GM18517 (cell line): ENCODE measurements at regions not wholly inside any gene's neighbourhood (a gene's known extent, or its start where the extent isn't known, plus 50 kb on each side); places are given as distances from the start of the nearest gene placed in this dataset.

ENCODE experiments used
- ATAC-seq: cut with Tn5 transposase; IDR thresholded peaks from one replicate; pipeline ENCODE4 v1.9.1; 2021; ENCODE audit warnings: mild to moderate bottlenecking, moderate library complexity; ENCODE audit not compliant: unreplicated experiment

DNA sequence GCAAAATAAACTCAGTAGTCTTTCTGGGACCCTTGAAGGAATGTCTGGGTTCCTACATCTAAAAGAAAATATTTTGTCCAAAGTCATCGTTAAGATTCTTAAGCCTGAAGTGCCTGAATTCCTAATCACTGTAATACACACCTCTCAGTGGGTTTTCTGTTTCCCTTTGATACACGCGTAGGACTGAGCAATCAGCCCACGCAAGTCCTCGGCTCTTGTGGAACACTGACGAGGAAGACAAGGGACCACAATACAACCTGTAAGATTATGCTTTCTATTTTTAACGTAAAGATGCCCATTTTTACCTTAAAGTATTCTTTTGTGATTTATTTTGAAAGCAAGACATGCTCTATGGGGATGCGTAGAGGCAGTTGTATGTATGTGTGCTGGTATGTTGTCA is 472.8 kb upstream of the CELF2 start:
- ATAC-seq = no peak

DNA sequence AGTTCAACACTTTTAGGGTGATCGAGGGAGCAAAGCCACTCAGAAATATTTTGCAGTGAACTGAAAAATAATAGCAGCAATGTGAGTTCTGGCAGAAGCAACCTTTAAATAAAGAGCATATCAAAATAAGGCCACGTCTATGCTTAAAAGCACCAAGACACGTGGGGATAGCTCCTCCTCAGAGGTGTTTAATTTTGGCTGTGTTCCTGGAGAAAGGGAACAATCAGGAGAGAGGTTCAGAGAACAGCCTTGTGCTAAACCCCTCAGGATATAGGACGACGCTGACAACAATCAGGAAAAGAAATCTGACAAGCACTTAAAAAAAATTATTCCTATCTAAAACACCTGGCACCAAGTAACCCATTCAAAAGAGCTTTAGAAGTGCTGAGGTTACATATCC is 471.9 kb upstream of the CELF2 start:
- no peak for ATAC-seq

DNA sequence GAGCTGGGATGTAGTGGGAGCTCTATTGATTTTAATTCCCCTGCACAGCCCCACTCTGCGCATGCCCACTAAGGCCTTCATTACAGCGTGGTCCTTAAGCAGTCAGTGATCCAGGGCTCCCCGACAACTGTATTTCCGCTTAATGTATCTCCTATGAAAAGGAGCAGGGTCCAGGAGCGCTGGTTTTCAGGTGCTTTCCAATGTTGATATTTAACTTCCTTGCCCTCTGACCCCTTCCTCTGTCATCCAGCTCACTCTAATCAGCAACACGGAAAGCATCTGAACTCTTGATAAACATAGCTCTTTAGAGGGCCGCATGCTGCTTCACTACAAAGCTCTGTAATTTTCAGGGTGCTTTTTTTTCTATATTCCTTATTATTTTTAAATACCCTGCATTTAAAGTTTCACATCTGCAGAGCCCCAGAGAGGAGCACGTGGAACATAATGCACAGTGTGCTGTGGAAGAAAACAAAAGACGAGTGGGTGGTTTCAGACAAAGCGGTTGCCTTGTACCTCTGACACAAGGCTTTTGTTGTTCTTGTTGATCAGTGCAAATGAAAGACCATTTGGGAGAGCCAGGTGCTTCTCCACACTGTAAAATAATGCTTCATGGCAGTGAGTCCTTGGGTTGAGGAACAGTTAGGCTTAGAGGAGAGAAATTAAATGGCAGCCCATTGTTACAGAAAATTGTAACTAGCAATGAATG is 465.9 kb upstream of the CELF2 start:
- ATAC-seq = no peak

DNA sequence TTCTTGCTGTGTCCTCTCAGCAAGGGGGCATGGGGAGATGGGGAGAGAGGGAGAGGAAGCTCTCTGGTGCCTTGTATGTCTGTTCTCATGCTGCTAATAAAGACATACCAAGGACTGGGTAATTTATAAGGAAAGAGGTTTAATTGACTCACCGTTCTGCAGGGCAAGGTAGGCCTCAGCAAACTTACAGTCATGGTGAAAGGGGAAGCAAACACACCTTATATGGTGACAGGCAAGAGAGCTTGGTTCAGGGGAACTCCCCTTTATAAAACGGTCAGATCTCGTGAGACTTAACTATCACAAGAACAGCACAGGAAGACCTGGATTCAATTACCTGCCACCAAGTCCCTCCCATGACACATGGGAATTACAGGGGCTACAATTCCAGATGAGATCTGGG is 464.7 kb upstream of the CELF2 start:
- no peak for ATAC-seq

DNA sequence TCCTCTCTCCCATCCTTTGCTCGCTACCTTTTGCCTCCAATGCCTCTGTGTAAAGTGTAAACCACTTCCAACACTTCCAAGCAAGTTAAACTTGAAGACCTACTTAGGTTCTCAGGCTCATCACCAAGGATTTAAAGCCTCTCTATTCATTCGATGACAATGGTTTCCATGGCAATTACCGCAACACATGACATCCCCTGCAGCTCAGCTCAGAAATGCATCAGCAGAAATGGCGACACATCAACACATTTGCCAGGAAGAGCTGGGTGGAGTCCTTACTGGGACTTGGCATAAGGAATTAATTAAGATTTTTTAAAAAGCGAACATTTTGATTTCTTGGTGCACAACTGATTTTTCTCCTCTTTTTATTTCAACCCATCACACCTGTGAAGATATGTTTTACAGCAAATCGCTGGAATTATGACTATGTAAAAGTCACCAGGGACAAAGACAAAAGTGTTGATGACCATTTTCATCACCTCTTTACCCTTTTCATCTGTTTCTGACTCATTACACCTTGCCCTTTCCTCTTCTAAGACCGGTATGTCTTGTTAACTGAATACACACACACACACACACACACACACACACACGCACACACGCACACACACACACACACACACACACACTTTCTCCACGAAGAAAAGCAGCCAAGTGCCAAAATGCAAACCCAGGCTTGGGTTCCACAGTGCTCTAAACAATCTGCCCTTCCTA is 453.4 kb upstream of the CELF2 start:
- ATAC-seq = no peak

DNA sequence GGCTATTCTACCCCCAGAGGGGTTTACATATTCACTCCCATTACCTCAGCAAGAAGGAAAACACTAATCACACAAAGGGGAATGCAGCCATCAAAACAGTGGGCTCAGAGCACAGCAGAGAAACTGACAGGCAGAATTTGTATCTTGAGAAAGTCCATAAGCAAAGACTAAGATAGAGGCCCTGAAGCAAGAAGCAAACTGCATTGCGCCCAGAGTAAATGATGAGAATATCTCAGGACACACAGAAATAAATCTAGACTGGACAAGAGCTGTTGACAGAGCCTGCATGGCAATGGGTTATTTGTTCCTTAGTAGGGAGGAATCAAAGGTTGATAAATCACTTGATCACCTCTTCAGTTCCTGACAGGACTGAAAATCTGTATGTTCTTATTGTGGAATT is 440.7 kb upstream of the CELF2 start:
- no peak for ATAC-seq

DNA sequence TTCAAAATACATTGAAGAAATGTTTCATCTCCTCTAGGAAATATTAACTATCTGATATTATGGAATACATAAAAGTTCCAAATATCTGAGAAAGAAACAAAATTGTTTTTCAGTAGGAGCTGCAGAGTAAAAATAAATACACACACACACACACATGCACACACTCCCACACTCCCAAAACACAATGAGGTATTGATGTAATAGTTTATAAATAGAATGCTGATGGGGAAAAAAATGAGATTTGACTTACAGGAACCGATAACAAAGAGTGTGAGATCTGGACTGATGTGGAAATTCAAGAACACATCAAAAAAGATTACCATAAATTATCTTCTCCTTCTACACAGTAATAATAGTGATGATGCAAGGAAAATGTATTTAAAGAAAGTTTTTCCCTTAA is 438.0 kb upstream of the CELF2 start:
- ATAC-seq = no peak

DNA sequence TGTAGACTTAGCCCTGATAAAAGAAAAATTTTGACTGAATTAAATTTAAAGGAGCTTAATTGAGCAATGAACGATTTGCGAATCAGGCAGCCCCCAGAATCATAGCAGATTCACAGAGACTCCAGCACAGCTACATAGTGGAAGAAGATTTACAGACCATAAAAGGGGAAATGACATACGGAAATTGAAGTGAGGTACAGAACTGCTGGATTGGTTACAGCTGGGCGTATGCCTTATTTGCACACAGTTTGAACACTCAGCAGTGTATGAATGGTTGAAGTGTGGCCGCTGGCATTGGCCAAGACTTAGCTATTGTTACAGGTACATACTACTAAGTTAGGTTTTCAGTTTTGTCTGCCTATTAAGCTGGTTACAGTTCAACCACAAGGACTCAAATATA is 433.5 kb upstream of the CELF2 start:
- ATAC-seq = no peak

DNA sequence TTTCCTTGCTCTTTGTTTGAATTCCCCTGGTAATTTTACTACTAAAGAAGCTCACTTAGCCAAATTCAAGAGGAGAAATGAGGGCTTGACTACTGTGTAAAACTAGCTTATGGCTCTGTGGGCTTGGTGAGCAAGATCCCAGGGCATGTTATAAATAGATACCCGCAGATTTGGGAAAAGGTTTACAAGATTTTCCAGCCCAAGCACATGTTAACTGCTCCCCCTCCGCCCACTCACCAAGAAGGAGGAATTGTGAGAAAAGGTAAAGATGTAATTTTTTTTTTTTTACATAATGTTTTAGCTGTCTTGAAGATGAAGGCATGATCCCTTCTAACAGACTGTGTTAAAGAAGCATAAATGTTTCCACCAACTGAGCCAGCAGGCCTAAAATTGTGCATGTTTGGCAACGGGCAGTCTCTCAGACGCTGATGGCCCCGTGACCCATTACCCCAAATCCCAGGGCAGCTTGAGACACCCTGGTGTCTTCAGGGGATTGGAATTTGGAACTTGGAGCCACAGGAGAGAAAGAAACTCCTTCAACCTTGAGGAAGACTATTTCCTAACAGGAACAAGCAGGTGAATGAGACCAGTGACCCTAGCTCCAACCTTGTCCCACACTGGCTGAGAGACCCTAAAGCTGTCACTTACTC is 429.8 kb upstream of the CELF2 start:
- ATAC-seq = no peak

DNA sequence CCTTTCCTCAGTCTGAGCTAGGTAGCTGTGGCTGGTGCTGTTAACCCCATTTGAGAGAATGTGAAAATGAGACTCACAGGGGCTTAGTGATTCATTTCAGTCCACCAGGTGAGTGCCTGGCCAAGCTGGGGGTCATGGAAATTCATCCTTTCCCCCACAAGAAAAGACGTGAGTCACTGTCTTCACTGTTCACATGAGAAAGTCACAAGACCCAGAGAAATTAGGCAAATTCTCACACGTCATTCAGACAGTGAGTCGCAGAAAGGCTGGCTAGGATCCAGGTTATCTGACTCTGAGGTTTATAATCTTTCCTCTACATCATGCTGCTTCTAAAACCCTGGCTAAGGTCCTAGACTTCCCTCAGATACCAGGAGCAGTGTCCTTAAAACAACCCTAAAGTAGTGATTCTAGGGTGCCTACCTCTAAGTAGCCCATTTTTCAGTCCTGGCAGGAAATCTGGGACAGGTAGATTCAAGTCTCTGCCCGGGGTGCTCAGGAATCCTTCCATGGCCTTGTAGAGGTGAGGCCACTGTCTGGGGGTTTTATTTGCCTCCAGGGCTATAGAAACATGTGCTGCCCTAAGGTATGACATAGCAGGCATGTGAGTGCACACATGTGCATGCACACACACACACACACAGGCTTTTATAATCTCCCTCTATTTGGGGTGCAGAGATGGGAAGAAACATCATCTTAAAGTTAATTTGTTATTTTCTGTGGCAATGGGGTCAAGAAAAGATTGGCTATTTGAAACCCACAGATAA is 427.9 kb upstream of the CELF2 start:
- ATAC-seq = peak; percentile 66

DNA sequence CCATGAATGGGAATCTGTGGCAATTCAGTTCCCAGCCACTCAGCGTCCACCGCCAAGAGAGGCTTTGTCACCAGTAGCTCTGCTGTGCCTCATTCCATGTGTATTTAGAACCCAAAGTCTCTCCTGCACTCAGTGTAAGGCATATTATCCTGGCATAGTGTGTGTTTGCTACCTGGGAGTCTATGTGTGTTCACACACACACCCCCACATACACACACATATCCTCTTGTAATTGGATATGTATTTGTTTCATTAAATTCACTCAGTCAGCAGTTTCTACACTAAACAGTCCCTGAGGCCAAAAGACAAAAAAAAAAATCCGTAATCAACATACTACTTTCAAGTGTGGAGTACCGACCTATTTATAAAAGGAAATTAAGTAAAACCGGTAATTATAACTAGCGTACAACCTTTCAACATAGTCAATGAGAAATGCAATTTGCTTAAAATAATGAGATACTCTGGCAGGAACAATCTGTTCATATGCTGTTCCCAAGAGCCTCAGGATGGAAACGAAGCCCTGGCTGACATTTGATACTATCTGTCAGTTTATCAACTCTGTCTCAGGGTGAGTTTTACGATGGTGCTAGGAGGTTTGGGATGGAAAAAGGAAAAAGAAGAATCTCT is 425.8 kb upstream of the CELF2 start:
- no peak for ATAC-seq

DNA sequence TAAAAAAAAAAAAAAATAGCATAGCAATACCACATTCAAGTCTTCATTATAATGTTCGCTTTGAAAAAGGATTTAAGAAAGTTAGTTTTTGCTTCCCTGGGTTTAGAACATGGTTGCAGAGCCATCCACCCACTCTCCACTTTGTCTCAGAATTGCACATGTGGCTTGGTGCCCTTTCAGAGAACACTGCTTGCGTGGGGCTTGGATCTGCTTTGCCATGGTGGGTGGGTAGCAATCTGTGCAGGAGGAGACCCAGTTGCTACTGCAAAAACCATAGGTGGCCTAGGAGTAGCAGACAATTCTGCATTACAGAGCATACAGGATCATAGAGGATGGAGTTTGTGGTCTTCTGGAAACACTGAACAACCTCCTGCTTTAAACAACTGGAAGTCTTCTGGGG is 421.4 kb upstream of the CELF2 start:
- ATAC-seq = no peak

DNA sequence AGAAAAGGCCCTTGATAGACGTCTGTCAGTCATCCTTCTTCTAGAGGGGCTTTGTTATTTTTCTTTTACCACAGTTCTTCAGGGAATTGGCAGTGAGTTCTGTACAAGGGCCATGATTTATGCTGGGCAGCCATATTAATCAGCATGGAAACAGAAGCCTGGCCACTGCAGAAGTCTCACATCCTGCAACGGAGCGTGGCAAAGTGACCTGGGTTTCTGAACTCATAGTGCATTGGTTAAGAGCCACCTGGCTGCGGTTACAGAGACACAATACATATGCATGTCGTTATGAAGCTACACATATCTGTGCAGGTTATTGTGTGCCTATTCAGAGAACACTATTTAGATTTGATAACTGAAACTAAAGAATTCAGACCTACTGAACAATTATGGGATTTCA is 419.4 kb upstream of the CELF2 start:
- peak; percentile 56 for ATAC-seq

DNA sequence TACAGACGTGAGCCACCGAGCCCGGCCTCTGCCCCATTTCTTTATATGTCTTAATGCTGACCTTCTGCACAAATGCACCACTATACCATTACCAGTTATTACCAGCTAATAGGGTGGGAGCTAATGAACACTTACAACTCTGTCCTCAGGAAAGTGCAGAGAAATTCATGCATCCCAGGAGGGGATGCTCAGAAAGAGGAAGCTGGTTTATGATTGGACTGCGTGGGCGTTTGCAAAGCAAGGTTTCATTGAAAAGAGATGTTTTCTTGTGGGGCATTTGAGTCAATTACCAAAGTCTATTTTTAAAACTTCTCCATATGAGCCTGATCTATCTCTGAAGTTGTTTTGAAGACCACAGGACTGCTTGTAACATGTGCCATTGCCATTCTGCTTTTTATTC is 417.7 kb upstream of the CELF2 start:
- ATAC-seq = no peak

DNA sequence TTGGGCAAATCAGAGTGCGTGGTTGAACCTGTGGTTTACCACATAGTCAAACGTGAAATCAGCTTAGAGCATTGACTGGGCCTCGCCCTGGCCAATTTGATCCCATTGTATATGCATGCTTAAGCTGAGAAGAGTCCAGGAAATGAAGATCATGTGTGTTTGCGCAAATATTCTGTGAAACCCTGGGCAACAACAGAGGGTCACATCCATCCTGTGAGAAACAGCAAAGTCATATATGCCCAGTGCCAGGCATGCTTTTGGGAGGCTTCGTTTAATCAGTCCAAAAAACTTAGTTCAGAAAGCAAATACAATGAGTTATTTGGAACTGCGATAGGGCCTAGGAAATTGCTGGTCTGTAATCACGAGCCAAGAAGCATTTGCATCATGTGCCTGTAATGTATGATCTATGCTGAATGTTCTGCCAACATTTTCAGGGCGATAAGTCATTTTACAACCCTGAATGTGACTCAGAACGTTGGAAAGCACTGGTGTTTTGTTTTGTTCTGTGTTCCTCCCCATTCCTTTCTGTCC is 412.1 kb upstream of the CELF2 start:
- ATAC-seq = no peak

DNA sequence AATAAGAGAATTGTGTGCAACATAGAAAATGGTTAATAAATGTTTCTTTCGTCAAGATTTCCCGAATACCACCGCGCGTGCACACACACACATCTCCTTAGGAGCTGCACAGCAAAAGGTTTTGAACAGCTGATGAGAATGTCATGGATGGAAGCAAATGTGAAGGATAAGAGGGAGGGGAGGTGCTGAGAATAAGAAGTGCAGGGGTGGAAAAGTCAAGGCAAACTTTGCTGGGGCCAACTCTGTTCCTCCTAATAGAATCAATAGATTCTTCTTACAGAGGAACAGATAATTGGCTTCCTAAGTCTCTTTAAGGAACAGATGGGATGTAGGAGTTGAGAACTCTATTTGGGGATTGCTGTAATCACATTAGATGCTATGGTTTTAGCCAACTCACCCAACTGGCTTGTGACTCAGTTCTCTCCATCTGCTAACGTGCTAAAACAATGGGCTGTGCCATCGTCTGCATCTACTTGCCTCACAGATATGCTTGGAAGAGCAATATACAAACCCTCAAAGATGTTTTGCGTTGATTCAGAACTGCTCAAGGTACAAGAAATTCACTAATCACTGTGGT is 408.2 kb upstream of the CELF2 start:
- ATAC-seq = no peak

DNA sequence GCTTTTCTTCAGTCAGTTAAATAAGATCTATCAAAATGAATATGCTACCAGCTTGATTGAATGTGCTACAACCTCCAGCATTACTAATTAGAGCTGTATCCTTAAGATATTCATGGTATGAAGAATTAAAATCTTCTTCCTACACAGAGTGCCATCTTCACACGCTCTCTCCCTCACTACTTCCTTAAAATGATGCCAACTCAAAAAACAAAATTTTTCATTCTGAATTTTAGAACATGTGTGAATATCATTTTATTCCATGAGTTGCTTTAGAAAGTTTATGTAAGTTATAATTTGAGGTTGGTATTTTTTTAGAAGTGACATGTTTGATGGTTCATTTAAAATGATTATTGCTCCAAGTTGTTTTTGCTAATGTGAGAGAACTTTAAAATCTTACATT is 407.5 kb upstream of the CELF2 start:
- ATAC-seq = no peak

DNA sequence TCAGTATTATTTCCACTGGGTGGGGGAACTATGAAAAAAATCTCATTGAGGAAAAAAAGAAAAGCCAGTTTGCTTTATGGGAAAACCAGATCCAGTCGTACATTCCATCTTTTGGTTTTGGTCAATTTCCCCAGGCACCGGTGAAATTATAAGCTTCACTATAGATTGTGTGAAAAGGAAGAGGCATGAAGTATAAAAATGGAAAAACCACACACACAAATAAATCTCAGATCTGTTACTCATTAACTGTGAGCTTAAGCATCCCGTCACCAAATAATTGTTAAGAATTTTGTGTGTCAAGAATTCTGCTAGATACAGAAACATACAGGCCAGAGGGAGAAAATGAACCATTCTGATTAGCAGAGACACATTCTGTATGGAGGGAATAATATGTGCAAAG is 405.5 kb upstream of the CELF2 start:
- no peak for ATAC-seq

DNA sequence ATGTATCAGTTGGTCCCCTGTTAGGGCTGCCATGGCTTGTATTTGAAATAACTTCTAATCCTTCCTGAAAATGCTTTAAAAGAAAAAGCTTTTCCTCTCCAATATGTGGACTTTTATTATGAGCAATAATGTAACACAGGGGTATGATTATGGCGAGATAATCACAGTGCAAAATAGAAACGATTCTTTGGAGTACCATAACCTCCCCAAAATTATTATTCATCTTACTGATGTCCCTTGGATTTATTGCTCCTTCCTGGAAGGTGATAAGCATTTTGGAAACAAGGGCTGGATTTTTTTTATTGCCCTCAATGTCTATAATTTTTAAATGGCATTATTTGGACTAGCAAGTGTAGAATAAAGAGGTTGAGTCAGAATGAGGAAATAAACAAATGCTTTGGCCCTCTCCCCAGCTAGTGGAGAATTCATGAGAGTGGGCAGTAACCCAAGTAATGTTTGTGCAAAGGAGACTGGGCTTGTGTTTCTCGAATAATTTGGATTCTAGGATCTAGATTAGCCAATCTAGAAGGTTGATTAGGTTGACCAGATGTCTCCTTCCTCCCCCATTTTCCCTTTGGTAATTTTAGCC is 403.9 kb upstream of the CELF2 start:
- ATAC-seq = no peak

DNA sequence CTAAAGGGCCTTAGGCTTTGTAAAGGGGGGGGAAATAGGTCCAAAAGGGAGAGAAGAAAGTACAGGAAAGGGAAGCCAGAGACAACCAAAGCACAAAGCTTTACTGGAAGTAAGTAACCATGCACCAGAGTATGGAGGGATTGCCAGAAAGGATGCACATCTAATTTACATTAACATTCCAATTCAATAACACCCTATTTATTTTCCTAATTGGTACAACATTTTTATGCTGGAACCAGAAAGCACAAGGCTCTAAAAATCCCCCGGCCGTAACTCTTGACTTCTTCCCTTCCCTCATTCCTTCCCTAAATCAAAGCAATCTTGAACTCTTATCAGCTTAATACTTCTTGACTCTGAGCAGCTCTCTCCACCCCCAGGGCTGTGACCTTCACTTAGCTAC is 400.0 kb upstream of the CELF2 start:
- no peak for ATAC-seq
